ENCODE measurements at regions not wholly inside any gene's neighbourhood (a gene's known extent, or its start where the extent isn't known, plus 50 kb on each side); places are given as distances from the start of the nearest gene placed in this dataset.
A peak's percentile ranks its signal among the peaks of the same experiment; 100 is the strongest.

DNA sequence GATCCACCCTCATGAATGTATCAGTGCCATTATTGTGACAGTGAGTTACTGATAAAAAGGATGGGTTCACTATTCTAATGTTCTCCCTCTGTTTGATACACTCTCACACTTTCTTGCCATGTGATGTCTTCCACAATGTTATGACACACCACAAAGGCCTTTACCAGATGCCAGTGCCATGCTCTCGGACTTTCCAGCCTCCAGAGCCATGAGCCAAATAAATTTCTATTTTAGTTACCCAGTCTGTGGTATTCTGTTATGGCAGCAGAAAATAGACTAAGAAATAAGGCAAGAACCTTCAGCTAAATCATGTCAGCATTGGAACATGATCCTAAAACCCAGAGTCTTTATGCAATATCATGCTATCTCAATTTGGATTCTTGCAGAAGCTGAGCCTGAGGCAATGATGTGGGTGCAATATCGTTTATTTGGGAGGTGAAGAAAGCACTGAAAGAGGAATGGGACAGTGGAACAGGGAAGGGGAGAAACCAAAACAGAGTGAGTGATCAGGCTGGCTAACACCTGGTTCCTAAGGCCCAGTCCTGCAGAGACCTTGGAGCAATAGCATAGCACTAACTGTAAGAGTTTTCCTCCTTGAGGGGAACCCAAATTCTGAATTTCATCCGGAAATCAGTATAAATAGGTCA is 130.4 kb upstream of the LRFN2 start:
- H3K27ac ChIP-seq, result no peak overlapping the region
- intact Hi-C loops (cut with DNase I), result no loop called here
- H3K36me3 ChIP-seq (ENCODE audit: insufficient read depth in 1 of 2, low read depth in 1 of 2), result no peaks in the 10 kb centered on the region
- no peaks in the 10 kb centered on the region for H3K27me3 ChIP-seq (ENCODE audit: insufficient read depth in 3 of 3, low read length in 2 of 3)
- DNase-seq, result no peak
- peak; percentile 55 to 89 (median 86) for ATAC-seq
- 37 to 64% (median 41%) methylated on average over 3 of the region's 3 CpGs for WGBS, 3 donors
- peaks cover 4% of the 10 kb centered on the region for H3K9me3 ChIP-seq
- TF ChIP-seq, protein P1, sequence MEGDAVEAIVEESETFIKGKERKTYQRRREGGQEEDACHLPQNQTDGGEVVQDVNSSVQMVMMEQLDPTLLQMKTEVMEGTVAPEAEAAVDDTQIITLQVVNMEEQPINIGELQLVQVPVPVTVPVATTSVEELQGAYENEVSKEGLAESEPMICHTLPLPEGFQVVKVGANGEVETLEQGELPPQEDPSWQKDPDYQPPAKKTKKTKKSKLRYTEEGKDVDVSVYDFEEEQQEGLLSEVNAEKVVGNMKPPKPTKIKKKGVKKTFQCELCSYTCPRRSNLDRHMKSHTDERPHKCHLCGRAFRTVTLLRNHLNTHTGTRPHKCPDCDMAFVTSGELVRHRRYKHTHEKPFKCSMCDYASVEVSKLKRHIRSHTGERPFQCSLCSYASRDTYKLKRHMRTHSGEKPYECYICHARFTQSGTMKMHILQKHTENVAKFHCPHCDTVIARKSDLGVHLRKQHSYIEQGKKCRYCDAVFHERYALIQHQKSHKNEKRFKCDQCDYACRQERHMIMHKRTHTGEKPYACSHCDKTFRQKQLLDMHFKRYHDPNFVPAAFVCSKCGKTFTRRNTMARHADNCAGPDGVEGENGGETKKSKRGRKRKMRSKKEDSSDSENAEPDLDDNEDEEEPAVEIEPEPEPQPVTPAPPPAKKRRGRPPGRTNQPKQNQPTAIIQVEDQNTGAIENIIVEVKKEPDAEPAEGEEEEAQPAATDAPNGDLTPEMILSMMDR (IDR thresholded peaks at IDR 0.05), result no peak
- H3K4me3 ChIP-seq, result no peak overlapping the region
- peaks cover 4% of the 10 kb centered on the region for H3K4me1 ChIP-seq

DNA sequence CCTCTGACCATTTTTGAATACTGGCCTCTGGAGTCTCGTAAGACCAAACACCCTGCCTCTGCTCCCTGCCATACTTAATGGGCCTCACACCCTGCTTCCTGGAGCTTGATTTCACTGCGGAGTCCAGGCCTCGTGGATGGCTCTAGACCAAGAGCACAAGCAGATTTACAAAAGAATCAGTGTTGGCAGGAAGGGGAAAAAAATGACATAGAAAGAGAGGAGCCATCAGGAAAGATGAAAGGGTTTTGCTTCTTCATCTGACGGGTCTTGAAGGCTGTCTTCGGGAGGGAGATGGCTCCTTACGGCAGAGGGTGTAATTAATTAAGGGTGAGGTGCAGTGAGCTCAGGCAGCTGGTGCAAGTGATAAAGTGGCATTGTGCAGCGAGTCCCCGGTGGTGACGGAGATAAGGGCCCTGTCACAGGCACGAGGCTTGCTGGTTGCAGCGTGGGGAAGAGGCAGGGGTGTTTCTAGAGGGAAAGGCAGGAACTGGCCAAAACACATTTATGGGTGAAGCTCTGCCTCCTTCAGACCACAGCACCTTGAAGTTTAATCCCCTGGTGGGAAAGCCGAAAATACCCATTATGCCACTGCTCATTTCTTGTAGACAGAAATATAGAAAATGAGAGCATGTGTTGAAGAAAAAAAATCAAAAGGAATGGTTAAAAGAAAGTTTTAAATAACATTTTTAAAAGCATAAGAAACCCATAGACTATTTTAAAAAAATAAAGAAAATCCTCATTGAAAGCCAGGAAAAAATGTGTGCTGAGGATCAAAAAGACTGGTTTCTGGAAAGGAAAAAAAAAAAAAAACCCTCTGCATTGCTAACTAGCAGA is 128.6 kb upstream of the LRFN2 start:
- no peak overlapping the region for H3K4me3 ChIP-seq
- no peak for ATAC-seq
- no peak overlapping the region for H3K27ac ChIP-seq
- no peaks in the 10 kb centered on the region for H3K27me3 ChIP-seq (ENCODE audit: insufficient read depth in 3 of 3, low read length in 2 of 3)
- no peak for DNase-seq
- peaks cover 4% of the 10 kb centered on the region for H3K4me1 ChIP-seq
- H3K36me3 ChIP-seq (ENCODE audit: insufficient read depth in 1 of 2, low read depth in 1 of 2), result no peaks in the 10 kb centered on the region
- intact Hi-C loops (cut with DNase I), result no loop called here
- TF ChIP-seq, protein P1 (IDR thresholded peaks at IDR 0.05), result no peak
- WGBS, 3 donors, result 65 to 71% (median 71%) methylated on average over 12 of the region's 12 CpGs
- peaks cover 4% of the 10 kb centered on the region for H3K9me3 ChIP-seq

DNA sequence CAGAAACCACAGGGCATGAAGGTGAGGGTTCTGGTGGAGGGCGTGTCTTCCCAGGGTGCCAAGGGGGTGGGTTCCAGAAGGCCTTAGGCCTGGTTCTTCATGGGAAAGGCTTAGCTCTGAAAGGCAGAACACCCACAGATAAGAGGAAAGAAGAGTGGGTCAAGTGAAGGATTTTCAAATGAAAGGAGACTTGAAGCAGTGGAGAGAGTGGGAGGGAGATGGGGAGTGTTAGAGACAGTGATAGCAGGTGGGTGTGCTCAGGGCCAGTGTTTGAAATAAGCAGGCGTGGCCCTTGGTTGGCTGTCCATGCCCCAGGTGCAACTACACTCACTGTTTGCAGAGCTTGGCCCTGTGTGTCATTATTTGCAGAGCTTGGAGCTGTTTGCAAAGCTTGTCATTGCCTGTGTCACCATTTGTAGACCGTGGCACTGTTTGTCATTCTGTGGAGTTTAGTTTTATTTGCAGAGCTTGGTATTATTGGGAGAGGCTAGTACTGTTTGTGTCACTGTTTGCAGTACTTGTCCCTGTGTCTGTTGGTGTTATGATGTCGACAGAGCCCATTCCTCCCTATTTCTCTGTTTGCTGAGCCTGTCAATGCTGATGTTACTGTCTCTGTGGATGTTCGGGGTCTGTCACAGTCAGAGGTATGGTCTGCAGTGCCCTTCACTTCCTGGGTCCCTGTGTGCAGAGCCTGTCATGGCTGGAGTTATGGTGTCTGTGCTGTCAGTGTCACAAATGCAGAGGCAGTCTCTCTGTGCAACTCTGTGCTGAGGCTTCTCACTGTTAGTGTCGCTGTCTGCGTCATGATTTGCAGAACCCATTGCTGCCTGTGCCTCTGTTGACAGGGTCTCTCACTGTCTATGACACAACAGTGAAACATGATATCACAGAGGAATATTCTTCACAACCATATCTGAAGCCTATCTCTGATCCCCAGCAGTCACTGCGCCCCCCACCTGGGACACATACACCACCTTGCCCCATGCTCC is 127.7 kb upstream of the LRFN2 start:
- Histone ChIP-seq H3K4me1 (peaks cover 4% of the 10 kb centered on the region), H3K27ac (no peak overlapping the region), H3K27me3 (ENCODE audit: insufficient read depth in 3 of 3, low read length in 2 of 3) (no peaks in the 10 kb centered on the region), H3K4me3 (no peak overlapping the region), H3K9me3 (peaks cover 4% of the 10 kb centered on the region), H3K36me3 (ENCODE audit: insufficient read depth in 1 of 2, low read depth in 1 of 2) (no peaks in the 10 kb centered on the region)
- ATAC-seq (no peak), DNase-seq (no peak)
- WGBS, 3 donors, result 95 to 97% (median 96%) methylated on average over 8 of the region's 8 CpGs
- intact Hi-C loops (cut with DNase I), result no loop called here
- TF ChIP-seq, protein P1 (IDR thresholded peaks at IDR 0.05), result no peak

DNA sequence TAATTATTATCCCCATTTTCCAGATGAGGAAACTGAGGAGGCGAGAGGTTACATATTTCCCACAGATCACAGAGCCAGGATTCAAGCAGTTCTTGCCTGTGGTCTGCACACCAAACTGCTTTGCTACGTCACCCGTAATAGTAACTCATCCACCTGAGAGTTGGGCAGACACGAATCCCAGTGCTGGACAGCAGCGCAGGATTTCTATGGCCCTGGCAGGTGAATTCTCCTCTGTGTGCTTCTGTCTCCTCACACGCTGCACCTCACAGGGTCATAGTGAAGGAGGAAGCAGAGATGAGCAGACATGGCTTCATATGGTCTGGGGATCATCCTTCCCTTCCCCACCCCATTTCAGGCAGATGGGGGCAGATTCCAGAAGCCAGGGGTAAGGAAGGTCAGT is 127.0 kb upstream of the LRFN2 start:
- TF ChIP-seq, protein P1 (IDR thresholded peaks at IDR 0.05), result no peak
- Histone ChIP-seq H3K9me3 (peaks cover 4% of the 10 kb centered on the region), H3K27me3 (ENCODE audit: insufficient read depth in 3 of 3, low read length in 2 of 3) (no peaks in the 10 kb centered on the region), H3K27ac (no peak overlapping the region), H3K4me3 (no peak overlapping the region), H3K4me1 (peaks cover under 1% of the 10 kb centered on the region), H3K36me3 (ENCODE audit: insufficient read depth in 1 of 2, low read depth in 1 of 2) (no peaks in the 10 kb centered on the region)
- WGBS, 3 donors, result 95 to 97% (median 97%) methylated on average over 6 of the region's 6 CpGs
- DNase-seq, result no peak
- no peak for ATAC-seq
- intact Hi-C loops (cut with DNase I), result no loop called here
